ENCODE measurements at regions not wholly inside any gene's neighbourhood (a gene's known extent, or its start where the extent isn't known, plus 50 kb on each side); places are given as distances from the start of the nearest gene placed in this dataset.

GRCh38 chr3:25029820-25030219, 398.2 kb upstream of the RARB start:
- H3K36me3 Mint-ChIP-seq (ENCODE audit: insufficient read depth, unreplicated experiment) = no peaks in the 10 kb centered on the region
- H3K9me3 ChIP-seq = no peaks in the 10 kb centered on the region
- H3K36me3 ChIP-seq (ENCODE audit: control insufficient read depth, insufficient read depth, low read length) = no peaks in the 10 kb centered on the region
- H3K4me1 ChIP-seq = no peaks in the 10 kb centered on the region
- intact Hi-C loops (cut with micrococcal nuclease; ENCODE audit: unreplicated experiment) = no loop called here
- ChIA-PET POLR2A (no interaction called here), CTCF (no interaction called here)
- TF ChIP-seq, protein P1, sequence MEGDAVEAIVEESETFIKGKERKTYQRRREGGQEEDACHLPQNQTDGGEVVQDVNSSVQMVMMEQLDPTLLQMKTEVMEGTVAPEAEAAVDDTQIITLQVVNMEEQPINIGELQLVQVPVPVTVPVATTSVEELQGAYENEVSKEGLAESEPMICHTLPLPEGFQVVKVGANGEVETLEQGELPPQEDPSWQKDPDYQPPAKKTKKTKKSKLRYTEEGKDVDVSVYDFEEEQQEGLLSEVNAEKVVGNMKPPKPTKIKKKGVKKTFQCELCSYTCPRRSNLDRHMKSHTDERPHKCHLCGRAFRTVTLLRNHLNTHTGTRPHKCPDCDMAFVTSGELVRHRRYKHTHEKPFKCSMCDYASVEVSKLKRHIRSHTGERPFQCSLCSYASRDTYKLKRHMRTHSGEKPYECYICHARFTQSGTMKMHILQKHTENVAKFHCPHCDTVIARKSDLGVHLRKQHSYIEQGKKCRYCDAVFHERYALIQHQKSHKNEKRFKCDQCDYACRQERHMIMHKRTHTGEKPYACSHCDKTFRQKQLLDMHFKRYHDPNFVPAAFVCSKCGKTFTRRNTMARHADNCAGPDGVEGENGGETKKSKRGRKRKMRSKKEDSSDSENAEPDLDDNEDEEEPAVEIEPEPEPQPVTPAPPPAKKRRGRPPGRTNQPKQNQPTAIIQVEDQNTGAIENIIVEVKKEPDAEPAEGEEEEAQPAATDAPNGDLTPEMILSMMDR (IDR thresholded peaks at IDR 0.05; ENCODE audit: insufficient read depth in 1 of 2, low read depth in 1 of 2, low read length in 1 of 2, severe bottlenecking in 1 of 2, unreplicated experiment in 1 of 2) = no peak
- H3K27ac Mint-ChIP-seq (ENCODE audit: unreplicated experiment) = no peak overlapping the region
- no TSS peak for BruUV-seq (replicated peaks)
- no peak for DNase-seq
- H3K27me3 ChIP-seq (replicated peaks; ENCODE audit: control insufficient read depth, insufficient read depth, low read length) = no peaks in the 10 kb centered on the region
- no peaks in the 10 kb centered on the region for H3K4me1 Mint-ChIP-seq (ENCODE audit: low read depth, unreplicated experiment)
- H3K4me3 Mint-ChIP-seq (ENCODE audit: unreplicated experiment) = no peak overlapping the region
- no peak overlapping the region for H3K4me3 ChIP-seq (ENCODE audit: low read depth, low read length)
- peaks cover 3% of the 10 kb centered on the region for H3K27me3 Mint-ChIP-seq (ENCODE audit: insufficient read depth, unreplicated experiment)
- H3K9me3 Mint-ChIP-seq (ENCODE audit: unreplicated experiment) = no peaks in the 10 kb centered on the region

GRCh38 chr3:25032344-25032743, 395.7 kb upstream of the RARB start:
- Mint-ChIP-seq H3K4me3 (ENCODE audit: unreplicated experiment) (no peak overlapping the region), H3K4me1 (ENCODE audit: low read depth, unreplicated experiment) (no peaks in the 10 kb centered on the region), H3K27ac (ENCODE audit: unreplicated experiment) (no peak overlapping the region), H3K9me3 (ENCODE audit: unreplicated experiment) (no peaks in the 10 kb centered on the region), H3K36me3 (ENCODE audit: insufficient read depth, unreplicated experiment) (no peaks in the 10 kb centered on the region), H3K27me3 (ENCODE audit: insufficient read depth, unreplicated experiment) (peaks cover 3% of the 10 kb centered on the region)
- intact Hi-C loops (cut with micrococcal nuclease; ENCODE audit: unreplicated experiment) = loop anchor here (2.0 kb wide), 1 partner anchor 260 kb away; no protein-coding TSS in a partner anchor
- CTCF ChIA-PET = no interaction called here
- no peaks in the 10 kb centered on the region for H3K36me3 ChIP-seq (ENCODE audit: control insufficient read depth, insufficient read depth, low read length)
- no TSS peak for BruUV-seq (replicated peaks)
- H3K4me1 ChIP-seq = no peaks in the 10 kb centered on the region
- TF ChIP-seq, protein P1 (IDR thresholded peaks at IDR 0.05; ENCODE audit: insufficient read depth in 1 of 2, low read depth in 1 of 2, low read length in 1 of 2, severe bottlenecking in 1 of 2, unreplicated experiment in 1 of 2) = no peak
- H3K27me3 ChIP-seq (replicated peaks; ENCODE audit: control insufficient read depth, insufficient read depth, low read length) = no peaks in the 10 kb centered on the region
- no peak for DNase-seq
- H3K9me3 ChIP-seq = no peaks in the 10 kb centered on the region
- POLR2A ChIA-PET = no interaction called here
- H3K4me3 ChIP-seq (ENCODE audit: low read depth, low read length) = no peak overlapping the region

DNA sequence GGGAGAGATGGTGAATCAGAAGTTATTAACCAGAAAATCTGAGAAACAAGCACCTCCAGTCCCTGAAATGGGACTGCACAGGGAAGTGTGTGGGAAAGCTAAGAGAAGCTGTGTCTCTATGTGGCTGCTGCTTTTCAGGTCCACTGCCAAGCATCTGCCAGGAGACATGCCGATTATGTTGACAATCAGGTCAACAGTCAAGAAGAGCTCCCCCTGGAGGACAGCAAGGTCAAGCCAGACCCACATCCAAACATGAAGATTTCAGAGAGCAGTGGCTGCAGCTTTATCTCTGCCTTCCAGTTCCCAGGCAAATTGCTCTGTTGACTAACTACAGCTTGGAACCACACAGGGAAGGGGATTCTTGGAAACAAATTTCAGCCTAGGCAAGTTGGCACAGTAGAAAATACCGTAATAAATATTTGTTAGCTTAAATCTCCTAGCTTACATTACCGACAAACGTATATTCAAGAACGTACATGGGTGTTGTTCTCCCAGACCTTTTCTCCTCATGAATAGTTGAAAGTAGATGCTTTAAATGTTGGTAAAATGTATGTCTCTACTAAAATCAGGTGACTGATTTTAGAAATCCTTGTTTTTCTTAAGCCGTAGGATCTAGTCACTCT, 394.5 kb upstream of the RARB start:
- CTCF ChIA-PET = interaction anchor here (0.6 to 1.5 kb wide), 7 partner anchors 9 to 473 kb away, joined by 3 to 8 read pairs (median 3); no protein-coding TSS in a partner anchor
- intact Hi-C loops (cut with micrococcal nuclease; ENCODE audit: unreplicated experiment) = loop anchor here (2.0 kb wide), 1 partner anchor 261 kb away; no protein-coding TSS in a partner anchor

More for the DNA sequence above, 394.5 kb upstream of the RARB start:
- H3K27ac Mint-ChIP-seq (ENCODE audit: unreplicated experiment) = no peak overlapping the region
- DNase-seq = peak; percentile 46 to 64
- H3K27me3 Mint-ChIP-seq (ENCODE audit: insufficient read depth, unreplicated experiment) = peaks cover 3% of the 10 kb centered on the region
- POLR2A ChIA-PET = interaction anchor here (0.6 kb wide), 1 partner anchor 473 kb away, joined by 4 read pairs; no protein-coding TSS in a partner anchor
- TF ChIP-seq, protein P1 (IDR thresholded peaks at IDR 0.05; ENCODE audit: insufficient read depth in 1 of 2, low read depth in 1 of 2, low read length in 1 of 2, severe bottlenecking in 1 of 2, unreplicated experiment in 1 of 2) = peak; percentile 60 to 71
- BruUV-seq (replicated peaks) = no TSS peak
- Histone ChIP-seq H3K9me3 (no peaks in the 10 kb centered on the region), H3K36me3 (ENCODE audit: control insufficient read depth, insufficient read depth, low read length) (no peaks in the 10 kb centered on the region), H3K4me3 (ENCODE audit: low read depth, low read length) (no peak overlapping the region), H3K27me3 (replicated peaks; ENCODE audit: control insufficient read depth, insufficient read depth, low read length) (no peaks in the 10 kb centered on the region), H3K4me1 (no peaks in the 10 kb centered on the region)
- no peak overlapping the region for H3K4me3 Mint-ChIP-seq (ENCODE audit: unreplicated experiment)
- no peaks in the 10 kb centered on the region for H3K9me3 Mint-ChIP-seq (ENCODE audit: unreplicated experiment)
- no peaks in the 10 kb centered on the region for H3K4me1 Mint-ChIP-seq (ENCODE audit: low read depth, unreplicated experiment)
- H3K36me3 Mint-ChIP-seq (ENCODE audit: insufficient read depth, unreplicated experiment) = no peaks in the 10 kb centered on the region

Data from Caco-2 (cell line).